ENCODE measurements at regions not wholly inside any gene's neighbourhood (a gene's known extent, or its start where the extent isn't known, plus 50 kb on each side); places are given as distances from the start of the nearest gene placed in this dataset.

DNA sequence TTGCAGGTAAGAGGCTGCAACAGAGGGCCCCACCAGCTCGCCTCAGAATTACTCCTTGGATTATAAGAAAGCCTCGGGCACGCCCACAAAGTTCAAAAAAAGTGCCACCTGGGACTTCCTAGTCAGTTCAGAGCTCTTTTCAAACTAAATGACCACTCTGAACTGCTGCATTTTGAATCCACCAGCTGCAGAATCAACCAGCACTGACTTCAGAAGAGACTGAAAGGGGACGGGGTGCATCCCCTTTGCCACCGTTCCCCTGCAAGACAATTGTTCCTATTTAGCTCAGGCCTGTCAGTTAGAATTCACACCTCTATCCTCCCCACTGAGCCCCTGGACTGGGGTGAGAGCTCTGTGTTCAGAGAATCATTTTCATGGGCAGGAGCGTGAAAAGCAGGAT is 181.4 kb upstream of the GADL1 start:
- no peak for DNase-seq
- Histone ChIP-seq H3K27ac (no peak overlapping the region), H3K4me1 (no peaks in the 10 kb centered on the region), H3K27me3 (no peaks in the 10 kb centered on the region), H3K4me3 (no peak overlapping the region), H3K36me3 (no peaks in the 10 kb centered on the region), H3K9ac (ENCODE audit: low read depth in 2 of 2, low read length in 2 of 2) (no peak overlapping the region), H3K9me3 (no peaks in the 10 kb centered on the region)
- no peak for TF ChIP-seq CTCF (IDR thresholded peaks at IDR 0.05)
- intact Hi-C loops (cut with DNase I) = no loop called here

GRCh38 chr3:31077021-31077601 is 182.7 kb upstream of the GADL1 start:
- intact Hi-C loops (cut with DNase I) = no loop called here
- H3K36me3 ChIP-seq = no peaks in the 10 kb centered on the region

GRCh38 chr3:31077826-31078225 is 183.4 kb upstream of the GADL1 start:
- H3K27me3 ChIP-seq = no peaks in the 10 kb centered on the region
- TF ChIP-seq CTCF (IDR thresholded peaks at IDR 0.05) = no peak

More at GRCh38 chr3:31077021-31077601, 182.7 kb upstream of the GADL1 start:
- Histone ChIP-seq H3K4me3 (no peak overlapping the region), H3K9me3 (no peaks in the 10 kb centered on the region), H3K27me3 (no peaks in the 10 kb centered on the region), H3K9ac (ENCODE audit: low read depth in 2 of 2, low read length in 2 of 2) (no peak overlapping the region), H3K4me1 (no peaks in the 10 kb centered on the region), H3K27ac (no peak overlapping the region)
- TF ChIP-seq CTCF (IDR thresholded peaks at IDR 0.05) = no peak
- DNase-seq = no peak

DNA sequence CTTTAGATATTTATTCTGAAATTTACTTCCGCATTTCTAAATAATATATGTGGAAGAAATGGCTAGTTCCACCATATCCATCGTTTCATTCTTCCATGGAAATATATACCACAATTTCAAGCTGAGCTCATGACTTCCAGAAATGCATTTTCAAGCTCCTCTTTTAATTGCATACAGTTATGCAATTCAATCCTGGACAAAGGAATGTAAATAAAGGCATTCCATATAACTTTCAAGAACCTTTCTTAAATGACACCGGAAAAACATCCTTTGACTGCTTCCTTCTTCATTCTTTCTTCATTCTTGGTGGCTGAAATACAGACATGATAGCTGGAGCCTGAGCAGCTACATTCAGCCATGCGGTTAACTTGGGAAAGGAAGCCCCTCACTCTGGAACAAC is 185.2 kb upstream of the GADL1 start:
- intact Hi-C loops (cut with DNase I) = no loop called here
- H3K36me3 ChIP-seq = no peaks in the 10 kb centered on the region
- H3K4me3 ChIP-seq = no peak overlapping the region
- no peak overlapping the region for H3K27ac ChIP-seq
- no peak for DNase-seq
- H3K9ac ChIP-seq (ENCODE audit: low read depth in 2 of 2, low read length in 2 of 2) = no peak overlapping the region
- no peaks in the 10 kb centered on the region for H3K27me3 ChIP-seq
- no peaks in the 10 kb centered on the region for H3K9me3 ChIP-seq
- H3K4me1 ChIP-seq = no peaks in the 10 kb centered on the region
- TF ChIP-seq CTCF (IDR thresholded peaks at IDR 0.05) = no peak

More at GRCh38 chr3:31077826-31078225, 183.4 kb upstream of the GADL1 start:
- intact Hi-C loops (cut with DNase I) = no loop called here
- DNase-seq = no peak
- Histone ChIP-seq H3K9me3 (no peaks in the 10 kb centered on the region), H3K4me1 (no peaks in the 10 kb centered on the region), H3K36me3 (no peaks in the 10 kb centered on the region), H3K4me3 (no peak overlapping the region), H3K27ac (no peak overlapping the region), H3K9ac (ENCODE audit: low read depth in 2 of 2, low read length in 2 of 2) (no peak overlapping the region)

- Histone ChIP-seq H3K27ac (no peak overlapping the region), H3K36me3 (no peaks in the 10 kb centered on the region), H3K9ac (ENCODE audit: low read depth in 2 of 2, low read length in 2 of 2) (no peak overlapping the region), H3K9me3 (no peaks in the 10 kb centered on the region), H3K4me1 (no peaks in the 10 kb centered on the region), H3K4me3 (no peak overlapping the region), H3K27me3 (no peaks in the 10 kb centered on the region)
- TF ChIP-seq CTCF (IDR thresholded peaks at IDR 0.05) = no peak
- intact Hi-C loops (cut with DNase I) = no loop called here
- DNase-seq = no peak
Observed at GRCh38 chr3:31081018-31081662, 186.7 kb upstream of the GADL1 start.
